ENCODE measurements at regions not wholly inside any gene's neighbourhood (a gene's known extent, or its start where the extent isn't known, plus 50 kb on each side); places are given as distances from the start of the nearest gene placed in this dataset.

DNA sequence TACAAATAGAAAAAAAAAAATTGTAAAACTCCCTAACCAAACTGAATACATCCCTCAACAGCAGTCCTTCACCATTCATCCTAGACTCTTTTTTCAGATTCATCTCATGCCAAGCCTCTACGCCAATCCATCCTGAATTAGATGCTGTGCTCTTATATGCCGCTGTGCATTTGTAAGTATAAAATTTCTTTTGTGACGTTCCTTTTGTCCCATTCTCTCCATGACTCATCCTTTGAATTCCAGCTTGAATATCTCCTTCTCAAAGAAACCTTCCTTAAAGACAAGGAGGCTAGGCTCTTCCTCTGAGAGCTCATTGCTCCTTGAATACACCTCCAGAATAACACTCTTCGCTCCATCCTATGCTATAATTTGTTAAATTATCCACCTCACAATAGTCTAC is 359.2 kb downstream of the RMST start:
- TF ChIP-seq POLR2A (IDR thresholded peaks at IDR 0.05) (no peak), CTCF (IDR thresholded peaks at IDR 0.05) (no peak)

Data from stomach (tissue), 4 donors.